ENCODE measurements at regions not wholly inside any gene's neighbourhood (a gene's known extent, or its start where the extent isn't known, plus 50 kb on each side); places are given as distances from the start of the nearest gene placed in this dataset.

DNA sequence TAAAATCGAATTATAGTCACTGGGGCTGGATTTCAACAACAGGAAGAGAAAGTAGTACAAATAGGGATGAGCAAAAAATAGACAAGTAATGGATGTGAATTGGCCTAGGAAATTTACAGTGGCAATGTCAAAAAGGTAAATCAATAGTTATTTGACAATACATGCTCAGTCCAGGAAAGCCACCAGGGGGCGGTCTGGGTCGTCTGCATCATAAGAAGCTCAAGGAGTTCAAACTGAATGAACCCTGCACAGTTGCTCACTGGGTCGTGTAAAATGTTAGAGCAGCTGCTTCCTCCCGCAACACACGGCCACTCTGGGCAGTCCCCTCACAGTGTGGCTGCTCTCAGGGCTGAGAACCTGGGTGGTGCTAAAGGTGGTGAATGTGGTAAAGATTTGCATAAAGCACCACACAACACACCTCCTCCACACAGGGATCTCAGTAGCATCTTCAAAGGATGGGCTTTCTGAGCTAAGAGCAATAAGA, 85.9 kb downstream of the ZNF280B start:
- intact Hi-C loops (cut with micrococcal nuclease) = loop anchor here (1.0 to 5.0 kb wide), 7 partner anchors 9 to 460 kb away; no protein-coding TSS in a partner anchor
- Histone ChIP-seq H3K4me1 (ENCODE audit: control insufficient read depth in 2 of 2, insufficient read depth in 2 of 2, low read length in 2 of 2) (peaks cover 61 to 63% of the 10 kb centered on the region in 2 donors), H3K27ac (ENCODE audit: low read length in 2 of 2) (peak overlapping the region in 1 of 2 donors; percentile 42), H4K20me1 (ENCODE audit: control insufficient read depth, insufficient read depth, low read length, poor library complexity, severe bottlenecking) (no peaks in the 10 kb centered on the region), H3K4me3 (ENCODE audit: control extremely low read depth in 1 of 5, extremely low read depth in 1 of 5, insufficient read depth in 1 of 5, low read depth in 2 of 5, low read length in 4 of 5) (no peak overlapping the region), H3K36me3 (replicated peaks in 1 of 2; ENCODE audit: control extremely low read depth in 1 of 2, control insufficient read depth in 1 of 2, extremely low read depth in 1 of 2, insufficient read depth in 2 of 2, low read length in 1 of 2) (no peaks in the 10 kb centered on the region), H3K9me3 (ENCODE audit: control extremely low read depth in 1 of 3, control insufficient read depth in 2 of 3, insufficient read depth in 1 of 3, low read length in 2 of 3) (no peaks in the 10 kb centered on the region), H3K9ac (ENCODE audit: low read length) (no peak overlapping the region), H2AFZ (ENCODE audit: insufficient read depth, low read depth, low read length, poor library complexity, severe bottlenecking) (no peak overlapping the region), H3K4me2 (replicated peaks; ENCODE audit: low read depth, low read length, poor library complexity, severe bottlenecking) (peak overlapping the region; percentile 41), H3K79me2 (ENCODE audit: control insufficient read depth, insufficient read depth, low read length) (no peaks in the 10 kb centered on the region), H3K27me3 (replicated peaks in 1 of 4; ENCODE audit: control extremely low read depth in 1 of 4, control insufficient read depth in 3 of 4, insufficient read depth in 4 of 4, low read length in 3 of 4) (no peaks in the 10 kb centered on the region)
- DNase-seq (peak; percentile 96), ATAC-seq (ENCODE audit: low read depth) (peak; percentile 99)
- H3K27ac Mint-ChIP-seq = peak overlapping the region; percentile 72
- ChIA-PET POLR2A (interaction anchor here (0.8 to 1.4 kb wide), 5 partner anchors 9 to 462 kb away, joined by 3 to 8 read pairs (median 3); no protein-coding TSS in a partner anchor), CTCF (interaction anchor here (0.5 to 4.7 kb wide), 52 partner anchors 9 to 537 kb away, joined by 3 to 52 read pairs (median 4); partner anchors contain the start of genes PRAME and ZNF280B)
- 0% methylated on average over 3 of the region's 6 CpGs for WGBS (ENCODE audit: insufficient coverage)
- H3K27me3 Mint-ChIP-seq = no peaks in the 10 kb centered on the region
- peaks cover 65% of the 10 kb centered on the region for H3K4me1 Mint-ChIP-seq
- H3K4me3 Mint-ChIP-seq = peak overlapping the region; percentile 33
- H3K9me3 Mint-ChIP-seq (ENCODE audit: insufficient read depth) = no peaks in the 10 kb centered on the region
- no peak for TF ChIP-seq EZH2 (IDR thresholded peaks at IDR 0.05; ENCODE audit: borderline replicate concordance, insufficient read depth, low read depth, low read length, poor library complexity, severe bottlenecking)
- TF ChIP-seq, protein P1, sequence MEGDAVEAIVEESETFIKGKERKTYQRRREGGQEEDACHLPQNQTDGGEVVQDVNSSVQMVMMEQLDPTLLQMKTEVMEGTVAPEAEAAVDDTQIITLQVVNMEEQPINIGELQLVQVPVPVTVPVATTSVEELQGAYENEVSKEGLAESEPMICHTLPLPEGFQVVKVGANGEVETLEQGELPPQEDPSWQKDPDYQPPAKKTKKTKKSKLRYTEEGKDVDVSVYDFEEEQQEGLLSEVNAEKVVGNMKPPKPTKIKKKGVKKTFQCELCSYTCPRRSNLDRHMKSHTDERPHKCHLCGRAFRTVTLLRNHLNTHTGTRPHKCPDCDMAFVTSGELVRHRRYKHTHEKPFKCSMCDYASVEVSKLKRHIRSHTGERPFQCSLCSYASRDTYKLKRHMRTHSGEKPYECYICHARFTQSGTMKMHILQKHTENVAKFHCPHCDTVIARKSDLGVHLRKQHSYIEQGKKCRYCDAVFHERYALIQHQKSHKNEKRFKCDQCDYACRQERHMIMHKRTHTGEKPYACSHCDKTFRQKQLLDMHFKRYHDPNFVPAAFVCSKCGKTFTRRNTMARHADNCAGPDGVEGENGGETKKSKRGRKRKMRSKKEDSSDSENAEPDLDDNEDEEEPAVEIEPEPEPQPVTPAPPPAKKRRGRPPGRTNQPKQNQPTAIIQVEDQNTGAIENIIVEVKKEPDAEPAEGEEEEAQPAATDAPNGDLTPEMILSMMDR (IDR thresholded peaks at IDR 0.05) = peak; percentile 92

DNA sequence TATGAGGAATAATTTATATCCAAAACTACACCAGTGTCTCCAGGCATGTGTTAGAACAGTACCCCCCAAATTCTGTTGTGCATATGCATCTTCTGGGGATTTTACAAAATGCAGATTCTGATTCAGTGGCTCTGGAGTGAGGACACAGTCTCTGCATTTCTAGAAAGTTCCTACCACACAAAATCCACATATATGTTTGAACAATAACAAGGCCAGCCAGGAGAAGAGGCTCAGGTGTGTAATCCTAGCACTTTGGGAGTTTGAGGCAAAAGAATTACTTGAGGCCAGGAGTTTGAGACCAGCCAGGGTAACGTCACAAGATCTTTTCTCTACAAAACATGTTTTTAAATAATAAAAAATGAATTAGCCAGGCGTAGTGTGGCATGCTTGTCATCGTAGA, 84.9 kb downstream of the ZNF280B start:
- intact Hi-C loops (cut with micrococcal nuclease) = loop anchor here (1.0 to 5.0 kb wide), 4 partner anchors 41 to 459 kb away; no protein-coding TSS in a partner anchor
- H3K9ac ChIP-seq (ENCODE audit: low read length) = no peak overlapping the region
- H3K4me1 ChIP-seq (ENCODE audit: control insufficient read depth in 2 of 2, insufficient read depth in 2 of 2, low read length in 2 of 2) = peaks cover 64 to 73% of the 10 kb centered on the region in 2 donors
- DNase-seq (no peak), ATAC-seq (ENCODE audit: low read depth) (no peak)
- no peaks in the 10 kb centered on the region for H3K27me3 ChIP-seq (replicated peaks in 1 of 4; ENCODE audit: control extremely low read depth in 1 of 4, control insufficient read depth in 3 of 4, insufficient read depth in 4 of 4, low read length in 3 of 4)
- ChIA-PET POLR2A (no interaction called here), CTCF (interaction anchor here (1.3 to 1.7 kb wide), 2 partner anchors 13 to 27 kb away, joined by 3 read pairs; no protein-coding TSS in a partner anchor)
- H3K4me2 ChIP-seq (replicated peaks; ENCODE audit: low read depth, low read length, poor library complexity, severe bottlenecking) = no peak overlapping the region
- H3K4me1 Mint-ChIP-seq = peaks cover 73% of the 10 kb centered on the region
- no peaks in the 10 kb centered on the region for H3K79me2 ChIP-seq (ENCODE audit: control insufficient read depth, insufficient read depth, low read length)
- no peak overlapping the region for H3K27ac ChIP-seq (ENCODE audit: low read length in 2 of 2)
- H3K9me3 ChIP-seq (ENCODE audit: control extremely low read depth in 1 of 3, control insufficient read depth in 2 of 3, insufficient read depth in 1 of 3, low read length in 2 of 3) = no peaks in the 10 kb centered on the region
- no peak for TF ChIP-seq EZH2 (IDR thresholded peaks at IDR 0.05; ENCODE audit: borderline replicate concordance, insufficient read depth, low read depth, low read length, poor library complexity, severe bottlenecking)
- TF ChIP-seq, protein P1 (IDR thresholded peaks at IDR 0.05) = no peak
- H3K27me3 Mint-ChIP-seq = no peaks in the 10 kb centered on the region
- no peak overlapping the region for H3K27ac Mint-ChIP-seq
- H3K36me3 ChIP-seq (replicated peaks in 1 of 2; ENCODE audit: control extremely low read depth in 1 of 2, control insufficient read depth in 1 of 2, extremely low read depth in 1 of 2, insufficient read depth in 2 of 2, low read length in 1 of 2) = no peaks in the 10 kb centered on the region
- no peak overlapping the region for H2AFZ ChIP-seq (ENCODE audit: insufficient read depth, low read depth, low read length, poor library complexity, severe bottlenecking)
- whole genome bisulfite sequencing (ENCODE audit: insufficient coverage) = no CpG with 5 or more reads among the region's 3 CpGs
- no peaks in the 10 kb centered on the region for H4K20me1 ChIP-seq (ENCODE audit: control insufficient read depth, insufficient read depth, low read length, poor library complexity, severe bottlenecking)
- no peak overlapping the region for H3K4me3 Mint-ChIP-seq
- no peak overlapping the region for H3K4me3 ChIP-seq (ENCODE audit: control extremely low read depth in 1 of 5, extremely low read depth in 1 of 5, insufficient read depth in 1 of 5, low read depth in 2 of 5, low read length in 4 of 5)
- H3K9me3 Mint-ChIP-seq (ENCODE audit: insufficient read depth) = no peaks in the 10 kb centered on the region
